ENCODE measurements at regions not wholly inside any gene's neighbourhood (a gene's known extent, or its start where the extent isn't known, plus 50 kb on each side); places are given as distances from the start of the nearest gene placed in this dataset.

- no peak for TF ChIP-seq CTCF (IDR thresholded peaks at IDR 0.05)
- no peak for TF ChIP-seq POLR2A (IDR thresholded peaks at IDR 0.05)
- TF ChIP-seq EP300 (IDR thresholded peaks at IDR 0.05) = no peak
These were observed 85.4 kb downstream of the IER5 start for GRCh38 chr1:181173761-181174447.

All from tibial nerve (tissue), 4 donors.